Fibroblast of skin of back (primary cell): ENCODE measurements at regions not wholly inside any gene's neighbourhood (a gene's known extent, or its start where the extent isn't known, plus 50 kb on each side); places are given as distances from the start of the nearest gene placed in this dataset.
A peak's percentile ranks its signal among the peaks of the same experiment; 100 is the strongest.

Source experiments
- DNase-seq: peaks from one replicate; pipeline ENCODE4 v3.0.0-alpha.2; 2013

DNA sequence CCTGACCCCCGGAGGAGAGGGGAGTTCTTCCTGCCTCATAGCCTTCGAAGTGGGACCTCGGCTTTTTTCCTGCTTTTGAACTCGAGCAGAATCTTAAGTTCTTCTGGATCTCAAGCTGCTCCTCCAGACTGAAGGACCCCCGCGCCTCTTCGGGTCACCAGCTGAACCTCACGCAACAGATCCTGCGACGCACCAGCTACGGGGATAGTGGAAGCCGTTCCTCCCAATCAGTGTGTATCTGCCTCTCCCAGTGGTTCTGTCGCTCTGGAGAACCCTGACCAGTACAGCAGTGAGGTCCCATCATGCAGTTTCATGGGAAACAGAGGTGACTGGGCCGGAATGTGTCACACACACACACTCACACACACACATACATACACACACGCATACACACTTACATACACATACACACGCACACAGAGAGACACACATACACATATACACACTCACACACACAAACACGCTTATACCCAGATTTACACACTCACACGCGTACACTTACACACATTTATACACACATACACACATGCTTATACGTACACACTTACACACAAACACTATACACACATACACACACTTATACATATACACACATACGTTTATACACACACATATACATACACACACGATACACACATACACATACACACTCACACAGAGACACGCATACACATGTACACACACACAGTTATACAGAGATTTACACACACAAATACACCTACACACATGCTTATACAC lies 170.0 kb downstream of the TTLL2 start:
- no peak for DNase-seq

DNA sequence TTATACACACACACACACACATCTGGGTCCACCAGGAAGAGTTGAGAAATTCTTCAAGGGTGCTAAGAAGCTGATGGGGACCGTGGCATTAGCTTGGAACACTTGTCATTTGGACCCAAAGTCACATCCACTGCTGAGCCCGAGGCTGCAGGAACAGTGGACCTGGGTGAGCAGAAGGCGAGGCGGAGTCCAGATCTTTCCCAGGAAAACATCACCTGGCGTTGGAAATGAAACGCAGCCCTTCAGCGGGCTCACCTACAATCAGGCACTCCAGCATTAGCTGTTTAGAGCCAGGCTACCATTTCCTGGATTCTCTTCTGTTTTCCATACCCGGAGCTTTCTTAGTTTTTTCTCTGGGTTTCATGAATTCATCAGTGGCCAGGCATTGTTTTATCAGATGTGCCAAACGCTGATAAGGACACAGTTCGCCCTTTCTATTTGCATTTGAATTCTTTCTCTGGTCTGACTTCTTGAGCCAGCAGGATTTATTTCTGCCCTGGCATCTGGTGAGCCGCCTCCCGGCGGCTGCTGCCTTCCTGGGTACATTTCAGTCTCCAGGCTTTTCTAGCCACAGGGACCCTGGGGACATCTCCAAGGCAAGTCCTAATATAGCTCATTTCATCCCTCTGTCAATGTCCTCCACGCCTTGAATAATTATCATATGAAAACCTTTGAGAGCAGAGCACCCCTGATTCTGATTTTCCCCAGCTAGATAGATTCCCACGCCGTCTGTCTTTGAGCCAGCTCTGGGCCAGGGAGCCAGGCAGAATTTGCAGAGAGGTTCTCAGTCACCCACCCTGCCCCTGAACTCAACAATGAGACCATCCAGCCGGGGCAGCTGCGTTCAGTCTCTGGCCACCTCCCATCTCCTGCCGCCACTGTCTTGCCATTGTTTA lies 170.9 kb downstream of the TTLL2 start:
- DNase-seq, result peak; percentile 17

DNA sequence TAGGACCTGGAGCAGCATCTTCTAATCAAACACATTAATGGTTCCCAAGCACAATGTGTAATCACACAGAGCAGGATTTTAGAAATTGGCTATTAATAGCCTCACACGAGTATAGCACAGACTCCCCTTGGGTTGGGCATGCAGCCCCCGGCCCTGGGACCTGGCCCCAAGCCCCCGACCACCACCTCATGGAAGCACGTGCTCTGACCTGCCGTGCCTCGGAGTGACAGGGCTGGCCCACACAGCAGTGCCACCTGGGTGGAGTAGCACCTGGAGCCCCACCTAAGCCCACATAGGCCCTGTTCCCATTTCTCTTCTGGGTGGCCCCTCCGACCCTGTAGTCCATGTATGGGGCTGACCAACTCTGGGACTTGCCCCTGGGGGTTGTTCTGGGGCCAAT lies 171.8 kb downstream of the TTLL2 start:
- DNase-seq, result no peak

DNA sequence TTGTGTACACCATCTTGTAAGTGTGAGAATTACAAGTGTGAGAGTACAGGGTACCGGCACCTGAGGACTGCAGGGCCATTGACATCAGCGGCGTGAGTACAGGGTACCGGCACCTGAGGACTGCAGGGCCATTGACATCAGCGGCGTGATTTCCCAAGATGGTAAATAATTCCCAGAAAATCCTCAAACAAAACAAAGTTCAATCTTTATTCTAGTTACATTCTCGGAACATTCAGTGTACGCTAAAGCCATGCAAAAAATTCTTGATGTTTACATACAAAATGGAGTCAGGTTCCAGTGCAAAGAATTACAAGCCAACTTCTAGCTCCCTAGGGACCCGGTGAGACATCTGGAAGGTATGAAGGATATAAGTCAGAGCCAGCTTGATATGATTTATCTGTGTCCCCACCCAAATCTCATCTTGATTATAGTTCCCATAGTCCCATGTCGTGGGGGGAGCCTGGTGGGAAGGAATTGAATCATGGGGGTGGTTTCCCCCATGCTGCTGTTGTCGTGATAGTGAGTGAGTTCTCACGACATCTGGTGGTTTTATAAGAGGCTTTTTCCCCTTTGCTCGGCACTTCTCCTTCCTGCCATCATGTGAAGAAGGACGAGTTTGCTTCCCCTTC lies 172.7 kb downstream of the TTLL2 start:
- peak; percentile 66 for DNase-seq

DNA sequence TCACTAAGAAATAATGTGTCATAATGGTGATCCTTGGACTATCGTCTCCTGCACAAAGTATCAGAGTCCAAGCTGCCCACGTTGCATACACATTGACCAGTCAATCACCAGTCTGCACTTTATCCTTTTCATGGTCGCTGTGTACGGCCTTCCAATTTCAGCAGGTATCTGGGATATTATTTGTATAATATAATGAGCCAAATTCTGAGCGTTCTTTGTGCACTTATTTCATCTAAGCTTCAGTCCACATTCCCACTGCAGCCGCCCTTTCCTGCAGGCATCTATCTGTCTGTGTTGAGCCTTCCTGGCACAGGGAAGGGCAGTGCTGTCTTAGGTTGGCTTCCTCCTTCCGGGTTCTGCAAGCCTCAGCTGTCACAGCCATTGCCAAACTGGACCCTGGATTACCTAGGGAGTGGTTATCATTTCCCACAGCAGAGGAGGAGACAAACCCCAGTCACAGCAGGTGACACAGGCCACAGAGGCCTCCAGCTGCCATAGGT lies 174.3 kb downstream of the TTLL2 start:
- no peak for DNase-seq

DNA sequence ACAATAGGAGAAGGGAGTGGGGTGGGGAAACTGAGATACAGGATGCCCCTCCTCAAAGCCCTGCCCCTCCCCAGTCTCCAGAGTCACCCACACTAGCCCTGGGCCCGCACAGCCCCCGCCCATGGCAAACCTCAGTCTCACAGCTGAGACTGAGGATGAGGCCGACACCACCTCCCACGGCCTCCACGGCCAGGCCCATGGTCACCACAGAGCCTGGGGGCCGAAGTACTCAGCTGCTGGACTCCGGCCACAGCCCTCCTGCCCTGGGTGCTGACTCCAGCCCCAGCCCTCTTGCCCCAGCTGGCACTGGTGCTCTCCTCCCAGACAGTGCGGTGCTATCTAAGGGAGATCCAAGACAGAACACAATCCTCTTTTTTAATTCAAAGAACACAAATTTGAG lies 176.1 kb downstream of the TTLL2 start:
- no peak for DNase-seq

DNA sequence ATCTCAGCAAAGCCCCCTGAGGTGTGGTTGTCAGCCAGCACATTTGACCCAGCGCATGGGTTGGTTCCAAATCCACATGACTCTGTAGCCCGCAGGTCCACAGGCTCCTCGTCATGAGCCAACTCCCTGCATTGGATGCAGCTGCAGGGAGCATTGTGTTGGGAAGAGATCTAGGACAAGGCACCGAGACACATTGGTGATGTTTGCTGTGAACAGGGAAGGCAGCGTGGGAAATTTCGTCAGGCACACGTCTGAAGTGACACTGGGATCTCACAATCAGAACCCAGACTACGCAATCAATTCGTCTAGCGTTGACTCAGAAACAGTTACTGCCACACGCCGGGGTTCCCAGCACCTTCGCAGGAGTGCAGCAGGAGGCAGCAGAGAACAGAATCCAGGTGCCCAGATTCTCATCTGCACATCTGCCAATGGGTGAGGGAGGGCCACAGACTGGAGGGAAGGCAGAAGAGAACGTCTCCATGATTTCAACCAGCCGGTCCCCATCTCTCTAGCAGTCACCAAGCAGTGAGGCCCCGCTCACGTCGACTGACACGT lies 177.0 kb downstream of the TTLL2 start:
- no peak for DNase-seq

DNA sequence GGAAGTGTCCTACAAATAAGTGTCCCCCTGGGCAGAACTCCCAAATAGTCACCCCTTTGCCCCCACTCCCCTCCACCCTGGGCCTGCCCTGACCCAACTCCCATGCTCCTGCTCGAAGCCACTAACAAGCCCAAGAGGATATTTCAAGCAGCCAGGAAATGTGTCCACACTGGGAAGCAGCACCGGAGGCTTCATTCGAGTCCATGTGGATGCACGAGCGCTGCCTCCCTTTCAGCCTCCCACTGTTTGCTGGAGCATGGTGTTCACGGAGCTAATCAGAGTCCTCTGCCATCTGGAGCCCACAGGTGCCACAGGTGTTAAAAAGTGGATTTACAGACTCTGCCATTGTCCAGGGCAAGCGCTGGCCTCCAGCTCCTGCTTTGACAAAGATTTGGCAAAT lies 177.6 kb downstream of the TTLL2 start:
- DNase-seq, result no peak

DNA sequence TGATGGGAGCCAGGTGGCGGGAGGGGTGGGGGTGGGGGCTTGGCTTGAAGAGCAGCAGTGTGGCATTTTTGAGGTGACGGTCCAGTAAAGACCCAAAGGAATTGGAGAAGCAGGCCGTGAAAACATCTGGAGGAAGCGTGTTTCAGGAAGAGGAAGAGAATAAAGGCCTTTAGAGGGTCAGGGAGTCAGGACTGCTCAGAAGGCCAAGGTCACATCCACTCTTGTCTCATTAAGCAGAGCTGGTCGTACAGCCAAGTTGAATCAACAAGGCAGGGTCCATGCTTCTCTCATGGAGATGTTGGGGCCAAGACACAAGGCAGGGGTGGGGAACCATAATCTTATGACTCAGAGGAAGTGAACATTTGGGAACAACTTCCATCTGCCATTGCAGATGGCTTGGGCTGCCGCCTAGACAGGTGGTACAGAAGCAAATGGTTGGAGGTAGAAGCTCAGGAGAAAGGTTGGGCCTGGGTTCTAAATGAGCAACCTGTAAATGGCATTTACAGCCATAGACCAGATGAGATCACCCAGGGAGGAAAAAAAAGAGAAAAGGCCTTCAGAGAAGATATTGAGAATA lies 179.6 kb downstream of the TTLL2 start:
- DNase-seq, result no peak

DNA sequence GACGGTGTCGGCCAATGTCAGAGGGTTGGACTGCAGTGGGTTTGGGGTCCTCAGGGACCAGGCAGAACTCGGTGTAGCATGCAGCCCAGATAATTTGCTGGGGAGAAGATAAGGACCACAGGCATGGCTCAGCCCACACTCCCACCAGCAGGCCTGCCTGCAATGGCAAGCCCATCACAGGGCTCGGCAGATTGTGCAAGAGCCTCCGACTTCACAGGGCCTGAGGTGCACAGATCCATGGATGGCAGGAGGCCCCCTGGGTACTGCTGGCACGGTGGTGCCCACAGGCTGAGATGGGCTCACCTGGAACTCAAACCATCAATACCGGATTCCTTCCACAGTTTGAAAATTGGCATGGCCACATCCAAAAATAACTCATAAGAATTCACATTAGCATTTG lies 180.3 kb downstream of the TTLL2 start:
- DNase-seq, result no peak

DNA sequence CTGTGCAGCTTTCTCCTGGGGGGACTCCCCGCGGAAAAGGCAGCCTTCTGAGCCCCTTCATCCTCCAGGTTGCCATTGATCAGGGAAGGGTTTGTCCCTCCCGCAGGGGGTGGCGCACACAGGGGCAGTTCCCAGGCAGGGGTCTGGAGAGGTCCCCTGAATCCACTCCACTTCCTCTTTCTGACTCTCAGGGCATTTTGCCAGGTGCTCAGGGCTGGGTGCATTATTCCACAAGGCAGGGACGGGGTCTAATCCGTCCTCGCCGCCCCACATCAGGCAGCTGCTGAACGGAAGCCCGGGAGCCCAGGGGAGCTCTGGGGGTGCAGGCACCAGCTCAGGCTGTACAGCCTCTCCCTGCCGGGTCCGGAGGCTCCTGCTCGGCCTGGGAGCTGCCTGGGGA lies 180.9 kb downstream of the TTLL2 start:
- DNase-seq, result no peak

DNA sequence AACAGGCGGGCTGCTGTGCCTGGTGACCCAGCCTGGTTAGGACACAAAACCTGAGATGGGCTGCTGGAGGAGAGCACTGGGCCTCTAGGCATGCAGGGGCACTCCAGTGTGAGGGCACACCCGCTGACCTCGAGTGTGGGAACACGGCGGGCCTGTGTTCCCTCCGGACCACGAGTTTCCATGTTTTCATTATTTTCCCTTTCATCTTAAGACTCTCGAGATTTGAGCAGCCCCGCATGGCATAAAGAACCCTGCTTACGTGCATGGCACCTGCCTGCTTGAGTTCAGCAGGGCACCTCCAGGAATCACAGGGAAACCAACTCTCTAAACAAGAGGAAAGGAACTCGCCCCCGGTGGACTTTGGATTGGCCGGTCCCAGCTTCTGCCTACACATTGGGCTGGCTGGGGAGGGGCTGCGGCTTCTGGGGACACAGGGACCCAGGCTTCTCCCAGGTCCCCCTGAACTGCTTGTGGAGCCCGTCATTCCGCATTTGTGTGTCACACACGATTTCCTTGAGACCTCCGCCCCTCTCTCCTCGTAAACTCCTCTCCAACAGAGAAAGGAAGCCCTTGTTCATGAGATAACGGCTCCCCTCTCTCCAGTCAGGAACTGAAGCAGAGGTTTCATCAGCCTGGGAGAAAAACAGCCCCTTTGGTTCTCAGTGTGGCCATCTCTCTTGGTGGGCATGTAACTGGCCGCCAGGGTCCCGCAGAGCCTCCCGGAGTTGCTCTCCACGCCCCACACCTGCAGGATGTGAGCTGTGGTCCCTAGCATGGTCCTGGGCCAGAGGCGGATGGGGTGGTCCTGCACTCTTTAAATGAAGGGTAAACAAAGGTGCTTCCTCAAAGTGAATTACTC lies 181.8 kb downstream of the TTLL2 start:
- DNase-seq, result no peak

DNA sequence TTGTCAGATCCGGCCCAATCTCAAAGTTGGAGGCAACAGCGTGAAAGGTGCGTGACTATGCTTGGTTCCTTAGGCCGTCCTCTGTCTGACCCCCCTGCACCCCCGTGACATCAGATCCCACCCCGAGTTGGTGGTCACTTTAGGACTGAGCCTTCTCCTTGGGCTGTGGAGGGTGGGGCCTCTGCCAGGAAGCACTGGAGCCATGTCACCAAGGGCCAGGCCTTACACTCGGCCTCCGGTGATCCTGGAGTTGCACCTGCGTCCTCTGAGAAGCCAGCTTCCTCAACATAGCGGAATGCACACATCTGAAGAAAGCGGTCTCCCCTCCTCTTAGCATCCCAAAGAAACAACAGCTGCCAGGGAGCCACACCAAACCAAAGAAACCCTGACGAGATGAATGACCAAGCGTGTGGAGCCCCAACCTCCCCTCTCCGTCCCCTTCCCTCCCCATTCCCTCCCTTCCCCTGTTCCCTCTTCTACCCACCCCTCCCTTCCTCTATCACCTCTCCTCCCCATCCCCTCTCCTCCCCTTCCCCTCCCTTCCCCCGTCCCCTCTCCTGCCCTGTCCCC lies 182.6 kb downstream of the TTLL2 start:
- no peak for DNase-seq

DNA sequence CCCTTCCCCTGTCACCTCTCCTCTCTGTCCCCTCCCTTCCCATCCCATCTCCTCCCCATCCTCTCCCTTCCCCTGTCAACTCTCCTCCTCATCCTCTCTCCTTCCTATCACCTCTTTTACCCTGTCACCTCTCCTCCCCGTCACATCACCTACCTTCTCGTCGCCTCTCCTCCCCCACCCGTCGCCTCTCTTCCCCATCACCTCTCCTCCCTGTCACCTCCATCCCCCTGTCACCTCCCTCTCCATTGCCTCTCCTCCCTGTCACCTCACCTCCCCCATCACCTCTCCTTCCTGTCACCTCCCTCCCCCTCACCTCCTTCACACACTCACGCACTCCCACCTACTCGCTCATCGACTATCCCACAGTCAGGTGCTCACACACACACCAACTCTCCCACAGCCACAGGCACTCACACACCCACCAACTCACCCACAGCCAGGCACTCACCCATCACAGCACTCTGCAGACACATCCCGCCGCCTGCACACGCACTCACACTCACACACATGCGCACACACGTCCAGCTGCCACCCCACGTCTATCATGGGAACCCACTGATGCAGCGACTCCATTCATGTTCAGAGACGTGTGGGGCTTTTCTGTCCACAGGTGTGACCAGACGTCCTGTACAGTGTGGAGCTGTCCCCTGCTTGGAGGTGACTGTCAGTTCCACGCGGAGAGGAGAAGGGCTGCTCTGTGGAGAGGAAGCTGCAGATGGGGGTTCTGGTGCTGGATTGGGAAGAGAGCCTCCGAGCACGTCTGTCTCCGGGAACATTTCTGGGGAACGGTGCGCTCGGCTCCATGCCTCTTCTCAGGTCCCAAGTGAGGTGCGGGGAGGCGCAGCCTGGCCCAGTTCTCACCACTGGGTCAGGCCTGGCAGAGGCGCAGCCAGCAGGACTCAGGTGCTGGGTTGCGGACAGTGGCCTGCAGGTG lies 184.3 kb downstream of the TTLL2 start:
- DNase-seq, result no peak

DNA sequence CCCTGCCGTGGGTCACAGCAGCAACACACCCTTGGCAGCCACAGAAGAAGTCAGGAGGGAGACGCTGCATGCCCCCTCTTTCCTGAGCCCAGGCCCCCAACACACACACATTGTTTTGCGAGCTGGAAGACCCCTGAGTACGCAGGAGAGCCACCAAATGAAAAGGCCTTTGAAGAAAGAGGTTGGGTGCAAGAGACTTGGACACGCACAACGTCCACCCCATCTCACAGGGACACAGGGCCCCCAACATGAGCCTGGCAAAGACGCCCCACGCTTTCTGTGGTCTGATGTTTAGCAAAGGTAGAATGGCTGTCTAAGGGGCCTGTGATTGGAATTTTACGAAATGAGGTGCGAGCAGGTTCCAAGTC lies 185.0 kb downstream of the TTLL2 start:
- DNase-seq, result no peak

DNA sequence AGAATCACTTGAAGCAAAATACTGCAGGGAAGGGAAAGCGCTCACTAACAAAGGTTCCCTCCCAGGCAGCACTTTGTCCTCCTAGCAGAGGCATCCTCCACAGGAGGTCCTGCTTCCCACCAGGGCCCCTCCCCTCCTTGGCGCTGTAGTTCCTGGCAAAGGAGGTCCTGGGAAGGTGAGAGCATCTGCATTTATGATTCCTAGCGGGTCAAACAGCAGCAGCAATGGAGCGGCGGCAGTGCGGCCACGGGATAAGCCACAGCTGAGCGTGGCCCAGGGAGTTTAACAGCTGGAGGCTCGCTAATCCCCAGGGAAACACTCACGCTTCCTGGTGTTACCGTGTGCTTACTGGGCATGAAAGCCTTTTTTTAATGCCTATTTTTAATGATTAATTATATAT lies 185.8 kb downstream of the TTLL2 start:
- no peak for DNase-seq

DNA sequence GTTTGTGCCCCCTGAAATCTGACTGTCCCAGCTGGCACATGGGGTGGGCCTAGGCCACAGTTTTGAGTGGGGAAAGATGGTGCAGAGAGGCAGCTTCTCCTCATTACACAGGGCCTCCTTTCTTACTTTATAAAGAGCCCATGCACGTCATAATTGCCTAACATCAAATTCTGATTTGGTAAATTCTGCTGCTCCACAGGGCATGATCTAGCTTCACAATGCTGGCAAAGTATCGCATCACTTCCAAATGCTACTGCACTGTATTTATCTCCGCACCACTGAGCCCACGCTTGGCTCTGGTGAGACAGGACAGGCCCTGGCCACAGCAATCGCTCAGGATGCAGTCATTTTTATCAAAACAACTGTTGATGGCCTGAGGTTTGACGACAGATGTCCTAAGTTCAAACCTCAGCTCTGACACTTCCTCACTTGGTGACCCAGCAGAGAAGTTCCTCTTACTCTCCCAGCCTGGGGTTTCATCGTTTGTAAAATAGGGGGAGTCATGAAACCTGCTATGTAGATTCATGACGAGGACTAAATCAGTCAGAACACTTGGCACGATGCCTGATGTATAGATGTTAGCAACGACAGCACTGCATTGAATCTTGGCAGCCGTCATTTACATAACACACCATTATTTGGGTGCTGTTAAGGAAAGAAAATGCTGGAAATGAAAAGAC lies 187.9 kb downstream of the TTLL2 start:
- DNase-seq, result no peak

DNA sequence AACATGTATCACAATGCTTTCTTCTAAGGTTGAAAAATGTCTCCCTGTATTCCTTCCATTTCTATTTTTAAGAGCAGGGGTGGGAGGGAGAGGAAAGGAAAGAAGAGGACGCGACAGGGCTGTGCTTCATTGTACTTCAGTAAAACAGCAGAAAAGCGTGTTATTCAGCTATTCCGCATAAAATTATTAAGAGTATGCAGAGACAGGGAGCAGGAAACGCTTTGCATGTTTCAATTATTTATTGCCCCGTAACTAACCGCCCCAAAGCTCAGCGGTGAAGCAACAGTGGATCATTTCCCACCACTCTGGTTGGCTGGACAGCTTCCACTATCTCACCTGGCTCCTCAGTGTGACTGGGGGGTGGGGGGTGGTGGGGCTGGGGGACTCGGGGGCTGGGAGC lies 188.9 kb downstream of the TTLL2 start:
- DNase-seq, result no peak

DNA sequence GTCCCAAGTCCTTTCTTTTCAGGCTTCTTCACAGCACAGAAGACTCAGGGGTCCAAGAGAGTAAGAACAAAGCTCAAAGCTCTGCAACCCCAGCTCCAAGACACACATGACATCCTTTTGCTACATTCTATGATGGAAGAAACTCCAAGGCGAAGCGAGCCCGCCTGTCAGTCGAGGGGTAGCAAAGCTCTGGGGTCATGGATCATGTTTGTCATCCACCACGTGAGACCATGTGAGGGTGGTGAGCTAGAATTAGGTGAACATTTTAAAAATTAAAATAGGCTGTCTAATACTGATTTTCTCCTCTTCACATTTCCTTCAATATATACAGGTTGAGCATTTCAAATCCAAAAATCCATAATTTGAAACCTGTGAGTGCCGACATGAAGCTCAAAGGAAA lies 189.6 kb downstream of the TTLL2 start:
- DNase-seq, result no peak
